K562 (cell line): ENCODE measurements at regions not wholly inside any gene's neighbourhood (a gene's known extent, or its start where the extent isn't known, plus 50 kb on each side); places are given as distances from the start of the nearest gene placed in this dataset.

Experiments used
- ADNP ChIP-seq: fragments of 200-800 bp; sonication (Bioruptor generic); IDR thresholded peaks from 2 replicates; pipeline ENCODE4 v1.6.1; 2016; ENCODE audit warnings: missing genetic modification characterization, missing compliant biosample characterization
- BCLAF1 ChIP-seq, 2 experiments: fragments of 450-650 bp in 1 of 2; IDR thresholded peaks; 2 replicates each; pipeline ENCODE4 v1.6.1; 2011 to 2017; ENCODE audit warnings: low read depth in 2 of 2, antibody characterized with exemption in 1 of 2, borderline replicate concordance in 1 of 2, low read length in 1 of 2, mild to moderate bottlenecking in 1 of 2, mixed read lengths in 1 of 2; ENCODE audit not compliant: control insufficient read depth in 1 of 2
- CBX5 ChIP-seq: IDR thresholded peaks from 2 replicates; pipeline ENCODE4 v1.6.1; 2014; ENCODE audit warnings: low read depth, borderline replicate concordance
- CXXC5 ChIP-seq: fragments of 250-450 bp; sonication (Bioruptor Pico); IDR thresholded peaks from 2 replicates; pipeline ENCODE4 v1.8.0; 2022; ENCODE audit warnings: inconsistent platforms, mild to moderate bottlenecking, moderate library complexity
- MAZ ChIP-seq, 2 experiments: fragments of 450-650 bp in 1 of 2; sonication (generic) in 1 of 2; formaldehyde crosslinking; IDR thresholded peaks in 1 of 2; conservative IDR thresholded peaks in 1 of 2; 2 replicates each; pipeline versions ENCODE4 v1.4.0 to v1.5.0; 2020; ENCODE audit warnings: mild to moderate bottlenecking in 1 of 2, missing genetic modification reagents in 1 of 2
- MEIS2 ChIP-seq: fragments of 450-650 bp; IDR thresholded peaks from 2 replicates; pipeline ENCODE4 v1.6.1; 2014; ENCODE audit warnings: mild to moderate bottlenecking; ENCODE audit not compliant: partially characterized antibody
- MTA3 ChIP-seq: fragments of 450-650 bp; formaldehyde crosslinking; IDR thresholded peaks from 2 replicates; pipeline ENCODE4 v1.6.1; 2017; ENCODE audit warnings: mild to moderate bottlenecking, borderline replicate concordance
- NEUROD1 ChIP-seq: fragments of 150-350 bp; IDR thresholded peaks from 2 replicates; pipeline ENCODE4 v1.6.1; 2014; ENCODE audit warnings: borderline replicate concordance, low read length, low read depth; ENCODE audit not compliant: partially characterized antibody
- NFE2L1 ChIP-seq: fragments of 450-650 bp; IDR thresholded peaks from 2 replicates; pipeline ENCODE4 v1.6.1; 2016; ENCODE audit warnings: missing genetic modification characterization, low read depth, mild to moderate bottlenecking, missing compliant biosample characterization, moderate library complexity, borderline replicate concordance
- NFIC ChIP-seq: fragments of 450-650 bp; IDR thresholded peaks from 2 replicates; pipeline ENCODE4 v1.6.1; 2017; ENCODE audit warnings: mild to moderate bottlenecking, inconsistent platforms
- PKNOX1 ChIP-seq: fragments of 450-650 bp; IDR thresholded peaks from 2 replicates; pipeline ENCODE4 v1.6.1; 2016
- RCOR1 ChIP-seq, 2 experiments: IDR thresholded peaks; 2 replicates each; pipeline ENCODE4 v1.6.1; 2012; ENCODE audit warnings: low read depth in 2 of 2, low read length in 2 of 2, borderline replicate concordance in 1 of 2, improper control_type of control experiment in 1 of 2
- SMC3 ChIP-seq: conservative IDR thresholded peaks from 2 replicates; pipeline ENCODE4 v1.6.1; 2011; ENCODE audit warnings: low read depth, low read length, improper control_type of control experiment; ENCODE audit not compliant: insufficient read depth
- TAF7 ChIP-seq: fragments of 450-650 bp; IDR thresholded peaks from 2 replicates; pipeline ENCODE4 v1.6.1; 2016; ENCODE audit warnings: missing genetic modification characterization, missing compliant biosample characterization
- TAL1 ChIP-seq: fragments of 450-650 bp; IDR thresholded peaks from 2 replicates; pipeline ENCODE4 v1.6.1; 2016; ENCODE audit warnings: mild to moderate bottlenecking
- XRCC5 ChIP-seq: fragments of 200-400 bp; formaldehyde crosslinking; IDR thresholded peaks from 2 replicates; pipeline ENCODE4 v1.6.1; 2017; ENCODE audit warnings: low read depth, mild to moderate bottlenecking, low read length
- ZBTB5 ChIP-seq: fragments of 450-650 bp; IDR thresholded peaks from 2 replicates; pipeline ENCODE4 v1.6.1; 2017; ENCODE audit warnings: antibody characterized with exemption
- ZBTB9 ChIP-seq: fragments of 450-650 bp; formaldehyde crosslinking; IDR thresholded peaks from 2 replicates; pipeline ENCODE4 v1.4.0; 2020; ENCODE audit warnings: mild to moderate bottlenecking, moderate library complexity
- ZNF24 ChIP-seq: fragments of 450-650 bp; IDR thresholded peaks from 2 replicates; pipeline ENCODE4 v1.6.1; 2016
- ZNF354B ChIP-seq: fragments of 250-450 bp; sonication (Bioruptor Pico); IDR thresholded peaks from 2 replicates; pipeline ENCODE4 v1.4.0; 2020
- ZSCAN29 ChIP-seq: fragments of 450-650 bp; IDR thresholded peaks from 2 replicates; pipeline ENCODE4 v1.6.1; 2017

GRCh38 chr1:189149547-189150375, 1327.9 kb downstream of the BRINP3 start (continued):
- TF ChIP-seq ZBTB9 (CRISPR knock-in tag) (0 out of 2 replicates have a peak, but pooled peaks have one; percentile 42), NEUROD1 (no peak), PKNOX1 (0 out of 2 replicates have a peak, but pooled peaks have one; percentile 8), ZNF24 (0 out of 2 replicates have a peak, but pooled peaks have one; percentile 22), ZSCAN29 (no peak), CBX5 (peak; percentile 62; the same call in 1 of the 2 replicates), ZBTB5 (peak; percentile 84), ZNF354B (CRISPR knock-in tag) (no peak), BCLAF1 (IDR thresholded peaks at IDR 0.05; ENCODE audit: borderline replicate concordance in 1 of 2, control insufficient read depth in 1 of 2, low read depth in 2 of 2, low read length in 1 of 2) (0 out of 4 replicates have a peak, but pooled peaks of 1 of the 2 experiments have one; percentile 24), CXXC5 (CRISPR knock-in tag) (peak; percentile 86), NFE2L1 (no peak), MTA3 (peak; percentile 94), MAZ (CRISPR knock-in tag; conservative IDR thresholded peaks at IDR 0.05 in 1 of 2, IDR thresholded peaks at IDR 0.05 in 1 of 2) (peak; percentile 54 to 73), ADNP (tag) (no peak), RCOR1 (IDR thresholded peaks at IDR 0.05; ENCODE audit: borderline replicate concordance in 1 of 2, low read depth in 2 of 2, low read length in 2 of 2) (peak in 1 of 2 experiments; percentile 30; a peak in 1 of 4 replicates), MEIS2 (peak; percentile 61), TAF7 (tag) (peak; percentile 87), NFIC (peak; percentile 53; the same call in 1 of the 2 replicates), TAL1 (no peak), SMC3 (no peak), XRCC5 (no peak)
